SW480 (cell line): ENCODE measurements at regions not wholly inside any gene's neighbourhood (a gene's known extent, or its start where the extent isn't known, plus 50 kb on each side); places are given as distances from the start of the nearest gene placed in this dataset.
A peak's percentile ranks its signal among the peaks of the same experiment; 100 is the strongest.
"Not testable (repeated sequence)": the region's sequence is repeated elsewhere in the genome, so short reads cannot be mapped to it uniquely, and the experiment has no call there.

Experiments used
- DNase-seq: peaks from one replicate; pipeline ENCODE4 v3.0.0-alpha.2; 2016; ENCODE audit warnings: low spot score

DNA sequence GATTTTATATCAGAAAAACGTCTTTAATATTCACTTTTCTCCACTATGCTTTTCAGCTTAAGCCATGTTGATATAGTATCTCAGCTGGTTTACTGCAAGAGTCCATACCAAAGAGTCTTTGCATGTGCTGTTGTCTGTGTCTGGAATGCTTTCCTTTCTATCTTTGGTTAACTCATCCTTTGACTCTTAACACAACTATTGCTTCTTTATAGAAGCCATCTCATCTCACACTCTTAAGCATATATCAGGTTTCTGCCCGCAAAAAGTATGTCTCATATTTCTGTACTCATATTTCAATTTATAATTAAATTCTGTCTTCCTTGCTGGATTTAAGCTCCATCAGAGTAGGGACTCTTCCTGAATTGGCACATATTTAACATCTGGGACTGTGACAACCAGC is 220.9 kb upstream of the KCNK2 start:
- no peak for DNase-seq

DNA sequence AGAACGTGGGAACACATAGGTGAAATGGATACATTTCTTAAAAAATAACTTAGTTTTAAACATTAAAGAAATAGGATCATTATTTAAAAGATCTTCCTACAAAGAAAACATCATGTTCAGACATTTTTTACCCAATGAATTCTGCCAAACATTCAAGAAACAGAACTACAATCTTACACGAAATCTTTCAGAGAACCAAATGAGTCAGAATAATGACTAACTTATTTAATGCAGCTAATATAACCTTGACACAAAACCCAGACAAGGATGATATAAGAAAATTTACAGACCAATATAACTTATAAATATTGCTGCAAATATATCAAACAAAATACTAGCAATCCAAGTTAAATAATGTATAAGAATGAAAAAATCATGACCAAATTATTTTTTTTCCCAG is 220.1 kb upstream of the KCNK2 start:
- DNase-seq: no peak

DNA sequence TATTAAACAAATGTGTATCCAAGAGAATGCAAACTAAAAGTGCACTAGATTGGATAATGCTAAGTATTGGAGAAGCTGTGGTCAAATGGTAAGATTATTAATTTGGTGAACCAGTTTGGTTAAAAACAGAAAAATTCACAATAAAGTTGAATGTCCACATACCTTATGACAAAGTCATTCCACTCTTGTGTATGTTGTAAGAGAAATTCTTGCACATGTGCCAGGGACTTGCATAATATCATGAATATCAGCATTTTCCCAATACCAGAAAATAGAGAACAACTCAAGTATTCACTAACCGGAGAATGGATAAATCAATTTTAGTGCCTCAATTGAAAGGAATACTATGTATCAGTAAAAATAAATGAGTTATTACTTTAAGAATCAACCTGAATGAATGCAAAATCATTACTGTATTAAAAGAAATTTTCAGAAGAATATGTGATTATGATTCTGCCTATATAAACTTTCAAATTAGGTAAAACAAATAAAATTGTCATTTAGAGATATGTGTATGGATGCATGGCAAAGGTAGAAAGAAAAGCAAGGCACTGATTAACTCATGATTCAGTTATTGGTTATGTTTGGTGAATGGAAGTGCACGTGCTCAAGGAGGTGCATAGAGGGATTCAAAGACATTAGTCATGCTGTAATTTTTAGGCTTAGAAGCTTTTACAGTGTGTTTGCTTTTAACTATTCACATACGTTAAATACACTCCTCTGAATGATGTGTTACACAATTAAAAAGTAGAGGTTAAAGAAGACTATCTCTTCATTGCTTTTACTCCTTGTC is 217.4 kb upstream of the KCNK2 start:
- no peak for DNase-seq

GRCh38 chr1:214870426-214870825 is 212.1 kb upstream of the KCNK2 start:
- not testable (repeated sequence) for DNase-seq

- peak; percentile 6 for DNase-seq
These were observed 201.6 kb upstream of the KCNK2 start for GRCh38 chr1:214880956-214881355.

DNA sequence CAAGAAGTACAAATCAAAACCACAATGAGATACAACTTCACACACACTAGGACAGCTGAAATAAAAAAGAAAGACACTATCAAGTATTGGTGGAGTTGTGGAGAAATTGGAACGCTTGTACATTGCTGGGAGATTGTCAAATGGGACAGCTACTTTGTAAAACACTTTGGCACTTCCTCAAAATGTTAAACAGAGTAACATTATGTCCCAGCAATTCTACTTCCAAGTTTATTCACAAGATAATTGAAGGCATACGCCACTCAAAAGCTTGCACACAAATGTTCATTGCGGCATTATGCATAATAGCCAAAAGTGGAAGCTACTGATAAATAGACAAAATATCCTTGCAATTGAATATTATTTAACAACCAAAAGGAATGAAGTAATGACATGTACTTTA is 199.9 kb upstream of the KCNK2 start:
- no peak for DNase-seq

GRCh38 chr1:214895011-214895600 is 187.4 kb upstream of the KCNK2 start:
- no peak for DNase-seq

DNA sequence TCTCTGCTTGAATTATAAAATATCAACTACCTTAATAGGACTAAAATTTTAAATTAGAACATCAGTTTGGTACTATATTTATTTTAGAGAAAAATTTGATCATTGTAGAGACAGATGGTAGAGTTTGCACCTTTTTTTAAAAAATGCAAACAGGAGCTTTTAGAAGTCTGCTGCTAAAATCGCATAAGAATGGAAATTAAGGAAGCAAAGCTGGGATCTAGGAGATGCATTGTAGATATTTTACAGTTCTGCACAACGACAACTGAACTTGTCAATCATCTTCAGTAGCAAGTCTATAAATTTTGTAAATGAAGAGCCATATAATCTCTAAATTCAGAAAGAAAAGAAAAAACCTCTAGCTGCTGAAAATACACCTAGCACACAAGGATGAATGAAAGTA is 185.6 kb upstream of the KCNK2 start:
- no peak for DNase-seq

- DNase-seq: no peak
These were observed 185.0 kb upstream of the KCNK2 start for GRCh38 chr1:214897581-214897980.

- DNase-seq: no peak
These were observed 184.4 kb upstream of the KCNK2 start for GRCh38 chr1:214898161-214898560.

DNA sequence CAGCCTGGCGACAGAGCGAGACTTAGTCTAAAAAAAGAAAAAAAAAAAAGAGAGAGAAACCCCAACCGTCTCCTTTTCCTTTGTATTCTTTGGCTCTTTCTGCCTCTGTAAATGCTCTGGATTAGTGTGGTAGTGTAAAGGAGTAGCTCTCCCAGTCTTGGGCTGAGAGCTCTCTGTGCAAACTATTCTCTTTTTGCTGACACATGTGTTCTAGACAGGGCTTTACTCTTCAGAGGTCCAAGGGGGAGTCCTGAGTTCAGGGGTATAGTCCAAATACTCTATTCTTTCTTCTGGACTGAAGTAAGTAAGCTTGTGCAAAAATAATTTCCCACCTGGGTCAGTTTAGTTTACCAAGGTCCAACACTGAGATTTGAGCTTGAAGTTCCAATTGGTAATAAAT is 183.8 kb upstream of the KCNK2 start:
- no peak for DNase-seq

GRCh38 chr1:214899908-214900460 is 182.6 kb upstream of the KCNK2 start:
- no peak for DNase-seq

- no peak for DNase-seq
These were observed 181.9 kb upstream of the KCNK2 start for GRCh38 chr1:214900590-214900989.

DNA sequence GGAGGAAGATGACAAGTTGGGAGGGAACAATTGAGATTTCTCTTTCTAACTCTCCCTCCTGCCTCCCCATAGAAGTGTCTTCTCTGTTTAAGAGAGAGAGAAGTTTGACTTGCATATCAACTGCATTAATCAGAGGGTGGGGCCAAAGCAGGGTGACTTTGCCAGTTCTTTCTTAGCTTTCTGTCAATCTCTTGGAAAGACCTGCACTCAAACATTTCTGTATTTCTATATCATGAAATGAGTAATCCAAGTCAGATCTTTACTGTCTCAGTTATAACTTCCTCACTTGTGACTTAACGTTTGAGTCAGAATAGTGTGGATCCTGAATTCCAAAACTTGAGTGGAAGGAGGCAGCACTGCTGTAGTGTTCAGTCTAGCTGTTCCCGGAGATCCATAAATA is 180.8 kb upstream of the KCNK2 start:
- DNase-seq: no peak

- DNase-seq: no peak
These were observed 179.8 kb upstream of the KCNK2 start for GRCh38 chr1:214902636-214903320.

DNA sequence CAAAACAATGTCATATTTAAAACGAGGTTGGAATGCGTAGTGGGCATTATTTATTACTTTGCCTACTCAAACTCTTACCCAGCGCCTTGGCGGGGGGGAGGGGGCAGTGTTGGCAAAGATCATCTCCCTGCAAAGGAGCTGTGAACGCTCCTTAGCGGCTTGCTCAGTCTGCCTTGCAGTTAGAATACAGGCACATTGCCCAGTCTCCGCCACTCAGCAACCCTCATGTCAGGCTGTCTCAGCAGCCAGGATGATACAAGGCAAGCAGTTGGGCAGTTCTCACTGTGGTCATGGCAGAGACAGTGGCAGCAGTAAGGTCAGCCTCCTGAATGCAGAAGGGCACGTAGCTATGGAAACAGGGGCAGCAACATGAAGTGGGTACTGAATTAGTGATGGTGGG is 170.4 kb upstream of the KCNK2 start:
- DNase-seq: no peak

DNA sequence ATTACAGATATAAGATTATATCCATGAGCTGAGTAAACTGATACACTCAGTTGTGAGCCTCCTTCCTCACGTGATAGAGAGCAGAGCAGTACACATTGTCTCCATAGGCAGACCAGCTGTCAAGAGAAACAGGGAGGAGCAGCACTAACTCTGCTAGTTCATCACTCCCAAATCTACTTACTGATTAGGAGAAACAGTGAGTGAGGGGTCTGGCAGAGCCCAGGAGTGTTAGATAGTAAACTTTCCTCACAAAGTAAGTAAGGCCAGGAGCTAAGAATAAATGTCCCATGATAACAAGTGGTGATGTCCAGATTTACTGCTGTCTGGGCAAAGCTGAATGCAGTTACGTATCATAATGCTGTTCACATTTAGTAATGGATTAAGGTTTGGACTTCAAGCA is 168.6 kb upstream of the KCNK2 start:
- no peak for DNase-seq

GRCh38 chr1:214917081-214917635 is 165.4 kb upstream of the KCNK2 start:
- DNase-seq: no peak

DNA sequence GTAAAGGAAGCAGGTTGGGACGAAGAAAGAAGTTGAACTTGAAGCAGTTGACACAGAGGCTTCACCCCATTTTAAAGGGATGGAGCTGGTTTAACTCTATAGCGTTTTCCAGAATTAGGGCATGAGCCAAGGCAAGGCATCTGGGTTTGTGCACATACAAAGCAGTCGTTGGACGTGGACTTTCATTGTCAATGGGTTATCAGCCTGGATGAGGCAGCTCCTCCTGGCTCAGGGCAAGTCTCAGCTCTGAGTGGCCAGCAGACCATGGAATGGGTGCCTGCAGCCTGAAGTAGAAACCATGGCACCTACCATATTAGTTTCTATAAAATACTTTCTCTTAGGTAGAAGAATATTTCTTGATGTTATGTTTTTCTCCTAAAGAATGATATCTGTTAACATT is 163.8 kb upstream of the KCNK2 start:
- no peak for DNase-seq

DNA sequence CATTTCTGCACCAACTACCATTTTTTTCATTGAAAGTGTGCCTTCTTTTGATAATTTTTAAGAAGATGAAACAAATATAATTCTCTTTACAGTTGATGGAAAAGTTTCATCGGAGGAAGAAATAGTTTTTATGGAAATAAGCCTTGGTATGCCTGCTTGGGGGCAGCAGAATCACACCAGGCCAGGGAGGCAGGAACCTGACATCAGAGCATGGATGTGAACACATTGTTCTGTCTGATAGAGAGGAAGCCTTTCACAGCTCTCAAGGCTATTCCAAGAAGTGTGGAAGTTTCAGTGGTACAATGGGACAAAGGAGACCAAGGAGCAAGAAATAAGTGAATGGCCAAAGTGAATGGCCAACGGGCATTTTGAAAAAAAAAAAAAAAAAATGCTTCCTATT is 162.2 kb upstream of the KCNK2 start:
- DNase-seq: no peak

DNA sequence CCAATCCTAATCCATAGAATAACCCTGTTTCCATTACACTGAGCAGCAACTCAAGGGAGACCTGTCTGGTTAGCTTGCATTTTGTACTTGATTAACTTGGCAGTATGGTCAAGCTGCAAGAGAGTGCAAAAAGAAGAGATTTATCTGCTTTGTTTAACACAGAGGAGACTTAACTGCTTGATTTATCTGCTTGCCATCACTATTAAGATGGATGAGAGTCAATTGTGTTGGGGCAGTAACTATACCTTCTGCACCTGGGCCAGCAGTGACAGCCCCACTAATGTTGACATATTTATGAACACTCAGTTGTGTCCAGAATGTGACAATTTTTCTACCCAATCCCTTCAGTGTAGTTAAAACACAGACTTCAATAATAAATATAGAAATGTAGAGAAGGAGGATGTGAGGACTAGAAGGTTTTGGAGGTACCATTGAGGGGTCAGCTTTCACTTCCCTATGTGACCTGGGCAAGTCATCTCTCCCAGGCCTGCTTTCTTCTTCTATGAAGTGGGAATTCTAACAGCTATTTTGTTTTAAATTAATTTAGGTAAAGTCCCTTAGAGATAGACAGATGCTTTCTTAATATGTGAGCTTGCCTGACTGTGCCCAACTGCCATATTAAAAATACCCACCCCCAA is 159.1 kb upstream of the KCNK2 start:
- no peak for DNase-seq

DNA sequence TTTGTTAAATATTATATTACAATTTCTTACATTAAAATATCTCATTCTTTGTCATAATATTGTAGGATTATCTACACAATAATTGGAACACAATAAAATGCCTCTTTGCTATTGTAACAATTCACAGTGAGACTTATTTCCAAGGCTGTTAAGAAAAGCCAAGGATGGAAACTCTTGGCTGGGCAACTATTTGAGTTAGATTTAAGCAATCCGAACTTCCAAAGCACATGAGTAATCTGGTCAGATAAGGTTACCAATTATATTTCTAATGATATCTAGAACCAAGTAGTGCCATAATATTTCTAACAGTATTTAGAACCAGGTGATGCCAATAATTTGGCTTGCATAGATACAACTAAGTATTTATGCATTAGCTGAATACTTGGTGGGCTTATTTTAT is 154.7 kb upstream of the KCNK2 start:
- no peak for DNase-seq
